HEK293T (cell line): ENCODE measurements at regions not wholly inside any gene's neighbourhood (a gene's known extent, or its start where the extent isn't known, plus 50 kb on each side); places are given as distances from the start of the nearest gene placed in this dataset.

Experiments used
- BHLHE40 ChIP-seq: fragments of 450-650 bp; IDR thresholded peaks from 2 replicates; pipeline ENCODE4 v1.6.1; 2016; ENCODE audit warnings: mild to moderate bottlenecking, moderate library complexity, borderline replicate concordance
- FOXA1 ChIP-seq: fragments of 450-650 bp; IDR thresholded peaks from 2 replicates; pipeline ENCODE4 v1.6.1; 2016; ENCODE audit warnings: mild to moderate bottlenecking
- L3MBTL2 ChIP-seq: fragments of 450-650 bp; conservative IDR thresholded peaks from 2 replicates; pipeline ENCODE4 v1.6.1; 2016; ENCODE audit warnings: mild to moderate bottlenecking
- SP1 ChIP-seq: fragments of 450-650 bp; IDR thresholded peaks from 2 replicates; pipeline ENCODE4 v1.6.1; 2017
- SUZ12 ChIP-seq: fragments of 450-650 bp; IDR thresholded peaks from 2 replicates; pipeline ENCODE4 v1.6.1; 2016; ENCODE audit warnings: mild to moderate bottlenecking
- TARDBP ChIP-seq: fragments of 450-650 bp; IDR thresholded peaks from 2 replicates; pipeline ENCODE4 v1.6.1; 2016
- ZNF384 ChIP-seq: fragments of 450-650 bp; IDR thresholded peaks from 2 replicates; pipeline ENCODE4 v1.6.1; 2016

- TF ChIP-seq L3MBTL2 (no peak), BHLHE40 (no peak), SP1 (no peak), SUZ12 (no peak), TARDBP (no peak), FOXA1 (no peak), ZNF384 (no peak)
Measured at GRCh38 chr16:64693946-64694345, 427.9 kb downstream of the CDH11 start.
